GM12872 (cell line): ENCODE measurements at regions not wholly inside any gene's neighbourhood (a gene's known extent, or its start where the extent isn't known, plus 50 kb on each side); places are given as distances from the start of the nearest gene placed in this dataset.

ENCODE experiments used
- CTCF ChIP-seq: IDR thresholded peaks from 3 replicates; pipeline ENCODE4 v1.5.1; 2011; ENCODE audit warnings: low read depth, mild to moderate bottlenecking, low read length, moderate library complexity; ENCODE audit not compliant: insufficient read depth

GRCh38 chr4:11342401-11342800 lies 86.3 kb downstream of the HS3ST1 start:
- TF ChIP-seq CTCF: no peak

GRCh38 chr4:11341337-11342043 lies 87.2 kb downstream of the HS3ST1 start:
- TF ChIP-seq CTCF: no peak

- TF ChIP-seq CTCF: no peak
Measured at GRCh38 chr4:11338956-11339782, 89.5 kb downstream of the HS3ST1 start.

GRCh38 chr4:11337287-11337686 lies 91.4 kb downstream of the HS3ST1 start:
- no peak for TF ChIP-seq CTCF

- TF ChIP-seq CTCF: no peak
Measured at GRCh38 chr4:11336435-11336834, 92.3 kb downstream of the HS3ST1 start.

- TF ChIP-seq CTCF: no peak
Measured at GRCh38 chr4:11334887-11335286, 93.8 kb downstream of the HS3ST1 start.

GRCh38 chr4:11328401-11328800 lies 100.3 kb downstream of the HS3ST1 start:
- TF ChIP-seq CTCF: no peak
